ENCODE measurements at regions not wholly inside any gene's neighbourhood (a gene's known extent, or its start where the extent isn't known, plus 50 kb on each side); places are given as distances from the start of the nearest gene placed in this dataset.
"Not testable (repeated sequence)": the region's sequence is repeated elsewhere in the genome, so short reads cannot be mapped to it uniquely, and the experiment has no call there.

DNA sequence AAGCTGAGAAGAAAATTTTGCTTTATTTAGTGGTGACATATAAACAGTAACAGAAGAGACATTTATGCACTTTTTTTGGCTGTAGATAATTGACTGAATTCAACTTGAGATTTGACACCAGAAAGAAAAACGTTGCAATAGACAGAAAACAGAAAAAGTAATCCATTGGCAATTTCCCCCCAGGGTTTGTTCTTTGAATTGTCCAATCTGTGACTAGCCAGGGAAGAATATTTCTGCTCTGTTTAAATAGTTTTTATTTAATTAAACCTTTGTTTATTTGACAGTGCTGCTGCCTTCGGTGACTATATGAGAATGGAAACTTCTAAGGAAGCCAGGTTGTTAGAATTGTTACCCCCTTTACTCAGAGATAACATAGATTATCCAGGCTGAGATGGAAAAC is 210.6 kb downstream of the DEPDC1B start:
- DNase-seq (ENCODE audit: low spot score), result no peak

DNA sequence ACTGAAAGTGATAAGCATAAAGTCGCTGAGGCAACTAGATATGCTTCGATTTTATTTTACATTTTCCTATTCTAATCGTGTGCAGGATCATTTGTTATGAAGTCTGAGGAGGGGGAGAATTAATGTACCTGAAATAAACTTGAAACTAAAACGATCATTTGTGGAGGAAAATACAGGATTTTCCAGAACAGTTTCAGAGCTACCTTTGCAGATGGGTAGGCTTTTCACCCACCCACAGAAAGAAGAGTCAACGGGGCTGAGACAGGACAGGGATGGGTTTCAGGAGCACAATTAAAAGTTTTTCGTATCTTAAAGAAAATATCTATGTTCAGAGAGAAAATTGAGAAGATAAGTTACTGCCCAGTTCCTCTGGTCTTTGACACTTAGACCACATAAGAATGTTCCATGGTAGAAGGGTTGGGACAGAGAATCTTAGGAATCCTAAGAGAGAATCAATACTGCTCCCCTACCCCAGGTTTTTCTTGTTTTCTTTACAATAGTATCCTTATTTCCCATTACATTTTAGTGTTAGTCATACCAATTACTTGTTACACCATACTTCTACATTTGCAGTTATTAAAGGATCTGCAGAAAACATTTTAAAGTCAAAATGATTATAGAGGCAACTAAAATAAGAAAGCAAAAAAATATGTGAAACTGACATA is 211.4 kb downstream of the DEPDC1B start:
- DNase-seq (ENCODE audit: low spot score), result no peak

DNA sequence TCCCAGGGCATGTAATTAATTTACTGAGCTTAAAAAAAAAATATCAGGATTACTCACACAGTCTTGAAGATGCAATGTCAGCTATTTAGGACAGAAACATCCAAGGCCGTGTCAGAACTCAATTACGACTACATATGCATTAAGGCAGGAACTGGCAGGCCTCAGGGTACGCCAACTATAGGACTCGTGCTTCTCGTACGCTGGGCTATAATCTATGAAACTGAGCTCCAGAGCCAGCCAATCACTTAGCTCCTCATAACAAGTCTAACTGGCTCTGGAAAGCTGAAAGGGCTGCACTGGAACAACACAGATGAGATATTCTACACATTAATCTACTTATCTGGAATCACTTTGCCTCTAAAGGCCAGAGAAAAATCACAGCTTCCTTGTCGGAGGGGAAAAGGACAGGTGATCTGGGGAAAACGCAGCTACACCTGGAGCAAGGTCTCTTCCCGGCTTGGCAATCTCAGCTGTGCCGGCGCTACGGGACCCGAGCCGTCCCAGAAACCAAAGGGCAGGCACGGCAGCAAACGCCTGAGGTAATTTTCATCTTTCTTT is 212.0 kb downstream of the DEPDC1B start:
- DNase-seq (ENCODE audit: low spot score), result peak; percentile 66

DNA sequence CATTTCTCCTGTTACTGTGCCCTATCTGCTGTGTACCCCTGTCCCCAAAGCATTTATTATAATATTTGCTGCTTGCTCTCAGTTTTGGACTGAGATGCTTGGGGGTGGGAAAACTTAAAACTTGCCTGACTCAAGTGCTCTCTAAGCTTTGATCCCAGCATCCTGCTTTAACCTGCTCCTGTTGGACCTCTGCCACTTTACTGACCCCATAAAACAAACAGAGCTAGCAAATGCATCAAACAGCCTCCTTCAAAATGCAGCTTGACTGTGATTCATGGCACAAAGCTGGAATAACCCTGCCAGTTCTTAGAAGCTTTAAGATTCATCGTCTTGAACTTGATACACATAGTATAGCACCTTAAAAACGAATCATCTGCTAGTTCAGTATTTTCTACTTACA is 212.5 kb downstream of the DEPDC1B start:
- no peak for DNase-seq (ENCODE audit: low spot score)

DNA sequence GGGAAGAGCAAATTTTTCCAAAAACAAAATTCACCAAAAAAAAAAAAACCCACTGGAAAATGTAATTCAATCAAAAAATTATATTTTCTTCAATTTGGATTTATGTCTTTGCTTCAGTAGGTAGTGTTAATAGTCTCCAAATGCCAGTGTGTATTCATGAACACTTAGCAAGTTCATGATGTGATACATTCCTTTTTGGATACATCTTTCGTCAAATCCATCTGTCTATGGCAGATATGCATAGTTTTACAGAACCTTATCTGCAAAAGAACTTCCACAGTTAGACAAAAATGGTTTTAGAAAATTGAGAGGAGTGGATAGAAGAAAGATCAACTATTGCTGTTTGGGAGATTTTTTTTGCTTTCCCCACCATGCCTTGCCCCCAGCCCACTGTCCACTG is 214.6 kb downstream of the DEPDC1B start:
- DNase-seq (ENCODE audit: low spot score), result no peak

DNA sequence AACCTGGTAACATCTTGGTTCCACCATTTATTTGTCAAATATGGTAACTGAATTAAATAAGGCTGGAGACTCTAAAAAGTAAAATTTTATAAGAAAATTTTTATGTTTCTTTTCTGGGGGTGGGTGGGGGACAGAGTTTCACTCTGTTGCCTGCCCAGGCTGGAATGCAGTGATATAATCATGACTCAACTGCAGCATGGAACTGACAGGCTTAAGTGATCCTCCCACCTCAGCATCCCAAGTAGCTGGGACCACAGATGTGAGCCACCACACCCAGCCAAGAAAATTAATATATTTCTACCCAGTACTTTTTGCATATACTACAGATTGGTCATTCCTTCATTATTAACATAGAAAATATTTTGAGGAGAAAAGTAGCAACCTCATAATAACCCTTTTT is 216.9 kb downstream of the DEPDC1B start:
- no peak for DNase-seq (ENCODE audit: low spot score)

DNA sequence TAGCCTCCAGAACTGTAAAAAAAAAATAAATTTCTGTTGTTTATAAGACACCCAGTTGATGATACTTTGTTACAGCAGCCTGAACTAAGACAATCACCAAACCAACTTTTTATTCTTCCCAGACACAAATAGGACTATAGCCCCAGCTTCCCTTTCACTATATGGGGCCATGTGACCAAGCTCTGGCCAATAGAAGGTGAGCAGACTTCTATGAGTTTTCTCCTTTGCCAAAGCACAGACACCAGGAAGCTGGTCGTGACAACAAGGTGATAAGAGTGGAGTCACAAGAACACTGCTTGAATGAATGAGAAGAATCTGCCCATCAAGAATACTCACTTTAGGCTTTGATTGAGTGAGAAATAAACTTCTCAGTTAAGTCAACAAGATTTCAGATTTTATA is 217.7 kb downstream of the DEPDC1B start:
- no peak for DNase-seq (ENCODE audit: low spot score)

DNA sequence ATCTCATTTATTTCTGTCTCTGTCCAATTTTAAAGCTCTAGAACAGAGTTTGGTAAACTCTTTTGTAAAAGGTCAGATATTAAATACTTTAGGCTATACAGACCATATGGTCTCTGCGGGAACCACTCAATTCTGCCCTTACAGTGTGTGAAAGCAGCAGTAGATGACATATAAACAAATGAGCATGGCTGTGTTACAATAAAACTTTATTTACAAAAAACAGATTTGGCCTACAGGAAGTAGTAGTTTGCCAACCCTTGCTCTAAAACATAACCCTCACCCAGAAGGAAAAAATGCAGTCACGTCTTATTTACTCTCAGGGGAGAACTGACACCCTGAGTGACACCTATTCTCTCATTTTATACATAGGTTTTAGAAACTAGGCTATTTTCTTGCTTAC is 220.4 kb downstream of the DEPDC1B start:
- DNase-seq (ENCODE audit: low spot score), result no peak

DNA sequence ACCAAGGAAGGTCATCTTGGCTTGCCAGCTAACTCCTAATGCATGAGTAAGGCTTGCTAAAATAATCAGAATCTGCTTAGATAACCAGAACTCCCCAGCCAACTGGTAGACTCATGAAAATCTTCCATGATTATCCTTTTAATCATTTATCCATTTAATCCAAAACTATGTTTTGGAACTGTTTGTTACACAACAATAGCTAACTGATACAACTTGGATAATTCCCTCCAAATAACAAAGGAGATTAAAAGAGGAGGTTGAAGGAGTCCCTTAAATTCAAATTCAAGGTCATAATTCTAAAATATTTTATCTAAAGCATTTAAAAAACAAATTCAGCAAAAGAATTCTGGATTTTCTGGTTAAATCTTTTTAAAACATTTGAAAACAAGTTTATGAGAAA is 222.1 kb downstream of the DEPDC1B start:
- no peak for DNase-seq (ENCODE audit: low spot score)

DNA sequence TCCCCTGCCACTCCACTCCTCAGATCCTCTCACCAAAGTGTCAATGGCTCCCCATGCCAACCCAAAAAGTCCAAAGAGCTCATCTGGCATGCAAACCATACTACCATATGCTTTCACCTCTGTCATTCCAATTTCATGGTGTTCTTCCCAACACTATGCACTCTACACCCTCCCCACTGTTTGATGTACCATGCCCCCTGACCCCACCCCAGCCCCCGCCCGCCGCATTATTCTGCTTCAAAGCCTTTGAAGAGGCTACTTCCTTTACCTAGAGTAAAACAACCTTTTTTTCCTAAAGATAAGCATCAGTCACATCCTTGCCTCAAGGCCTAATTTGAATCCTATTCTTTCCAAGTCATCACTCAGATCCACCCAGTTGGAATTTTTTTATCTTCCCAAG is 226.3 kb downstream of the DEPDC1B start:
- DNase-seq (ENCODE audit: low spot score), result no peak

DNA sequence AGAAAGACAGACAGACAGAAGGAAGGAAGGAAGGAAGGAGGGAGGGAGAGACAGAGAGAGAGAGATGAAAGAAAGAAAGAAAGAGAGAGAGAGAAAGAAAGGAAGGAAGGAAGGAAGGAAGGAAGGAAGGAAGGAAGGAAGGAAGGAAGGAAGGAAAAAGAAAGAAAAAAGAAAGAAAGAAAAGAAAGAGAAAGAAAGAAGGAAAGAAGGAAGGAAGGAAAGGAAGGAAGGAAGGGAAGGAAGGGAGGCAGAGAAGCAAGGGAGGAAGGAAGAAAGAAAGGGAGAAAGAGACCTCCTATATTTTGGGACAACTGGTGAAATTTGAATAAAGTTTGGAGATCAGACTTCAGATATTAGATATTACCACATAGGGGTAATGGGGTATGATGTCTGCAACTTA is 226.9 kb downstream of the DEPDC1B start:
- DNase-seq (ENCODE audit: low spot score), result not testable (repeated sequence)

DNA sequence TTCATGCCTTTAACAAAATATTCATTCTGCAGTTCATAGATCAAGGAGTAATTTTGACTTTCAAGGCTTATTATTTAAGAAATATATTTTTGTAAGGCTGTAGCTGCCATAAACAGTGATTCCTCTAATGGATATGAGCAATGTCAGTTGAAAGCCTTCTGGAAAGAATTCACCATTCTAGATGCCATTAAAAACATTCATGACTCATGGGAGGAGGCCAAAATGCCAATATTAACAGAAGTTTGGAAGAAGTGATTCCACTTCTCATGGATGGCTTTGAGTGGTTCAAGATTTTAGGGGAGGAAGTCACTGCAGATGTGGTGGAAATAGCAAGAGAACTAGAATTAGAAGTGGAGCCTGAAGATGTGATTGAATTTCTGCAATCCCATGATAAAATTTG is 229.1 kb downstream of the DEPDC1B start:
- no peak for DNase-seq (ENCODE audit: low spot score)

DNA sequence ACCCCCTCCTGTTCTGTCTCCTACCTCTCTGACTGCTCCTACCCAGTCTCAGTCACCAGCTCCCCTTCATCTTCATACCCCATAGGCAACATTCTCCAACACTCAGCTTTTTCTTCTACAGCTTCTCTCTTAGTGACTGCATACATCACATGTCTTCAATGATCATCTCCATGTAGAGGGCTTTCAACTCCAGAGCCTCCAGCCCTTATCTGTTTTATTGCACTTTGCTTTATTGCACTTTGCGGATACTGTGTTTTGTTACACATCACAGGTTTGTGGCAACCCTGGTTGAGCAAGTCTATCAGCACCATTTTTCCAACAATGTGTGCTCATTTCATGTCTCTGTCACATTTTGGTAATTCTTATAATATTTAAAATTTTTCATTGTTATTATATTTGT is 230.7 kb downstream of the DEPDC1B start:
- no peak for DNase-seq (ENCODE audit: low spot score)

DNA sequence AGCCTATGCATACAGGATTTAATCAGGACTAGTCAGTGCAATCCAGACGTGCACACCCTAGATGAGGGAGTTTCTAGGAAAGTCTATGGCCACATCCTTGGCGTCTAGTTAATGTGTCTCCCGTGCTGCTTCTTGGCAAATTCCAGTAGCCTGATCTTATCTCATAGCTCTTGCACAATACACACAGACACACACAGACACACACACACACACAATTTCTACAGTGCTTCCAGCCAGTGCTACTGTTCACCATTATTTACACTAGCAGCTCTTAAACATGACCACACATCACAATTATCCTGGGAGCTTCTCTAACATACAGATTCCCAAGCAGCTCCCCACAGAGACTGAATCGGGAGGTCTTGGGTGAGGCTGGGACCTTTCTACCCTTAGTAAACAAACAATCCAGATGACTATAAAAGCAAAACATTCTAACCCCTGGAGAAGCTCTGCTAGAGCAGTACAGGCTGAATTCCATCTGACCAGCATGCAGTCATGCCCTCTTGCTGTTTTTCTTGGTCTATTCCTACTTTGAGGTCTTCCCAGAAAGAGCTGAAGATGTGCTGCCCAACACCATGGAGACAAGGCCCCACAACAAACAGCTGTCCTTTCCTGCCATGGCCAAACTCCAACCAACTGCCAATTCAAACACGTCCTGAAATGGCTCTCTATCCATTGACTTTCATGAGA is 236.6 kb downstream of the DEPDC1B start:
- no peak for DNase-seq (ENCODE audit: low spot score)

DNA sequence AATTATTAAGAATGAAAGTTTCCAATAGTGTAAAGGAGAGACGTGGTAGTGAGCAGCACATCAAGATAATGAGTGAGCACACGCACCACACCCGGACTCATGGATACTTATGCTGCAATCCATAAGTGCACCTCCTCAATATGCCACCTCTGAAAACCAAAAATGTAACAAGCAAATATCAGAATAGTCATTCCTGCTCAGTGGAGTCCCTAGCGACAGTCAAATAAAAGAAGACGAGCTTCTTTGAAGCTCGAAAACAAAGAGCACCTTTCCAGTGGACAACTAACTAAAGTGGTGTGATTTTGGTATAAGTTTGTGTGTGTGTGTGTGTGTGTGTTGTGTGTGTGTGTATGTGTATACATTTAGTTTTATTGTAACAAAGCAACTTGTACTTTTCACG is 241.3 kb downstream of the DEPDC1B start:
- DNase-seq (ENCODE audit: low spot score), result no peak

DNA sequence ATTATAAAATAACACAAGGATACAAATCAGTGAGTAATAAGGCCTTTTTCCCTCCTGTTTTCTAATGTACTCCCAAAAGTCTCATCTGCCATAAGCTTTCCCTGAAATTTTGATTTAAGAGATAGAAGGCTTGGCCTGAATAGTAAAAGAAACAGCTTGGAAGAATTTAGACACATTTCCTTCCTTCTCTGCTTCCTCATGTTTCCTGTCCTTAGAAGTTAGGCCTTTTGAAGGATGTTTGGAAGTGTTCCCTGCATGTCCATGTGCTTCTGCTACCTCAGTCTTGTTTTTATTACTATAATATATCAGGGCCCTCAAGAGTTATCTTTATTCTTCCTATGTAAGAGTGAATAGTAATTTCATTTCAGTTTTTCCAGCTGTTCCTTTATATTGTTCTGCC is 242.7 kb downstream of the DEPDC1B start:
- DNase-seq (ENCODE audit: low spot score), result no peak

DNA sequence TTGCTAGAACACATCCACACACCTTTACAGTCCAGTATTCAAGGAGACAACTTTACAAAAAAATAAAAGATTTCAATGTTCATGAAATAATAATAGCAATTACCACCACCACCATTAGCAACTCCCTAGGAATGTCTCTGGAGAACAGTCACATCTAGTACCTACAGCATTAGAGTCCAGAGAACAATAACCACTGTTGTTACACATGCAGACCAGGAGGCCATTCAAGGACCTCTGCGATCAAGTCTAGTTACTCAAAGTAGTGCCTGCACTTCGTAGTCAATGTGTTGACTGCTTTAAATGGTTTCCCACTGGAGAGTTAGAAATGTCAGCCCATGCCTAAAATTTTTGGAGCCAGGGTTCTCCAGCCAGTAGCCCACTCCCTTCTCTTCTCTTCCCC is 244.4 kb downstream of the DEPDC1B start:
- DNase-seq (ENCODE audit: low spot score), result no peak

DNA sequence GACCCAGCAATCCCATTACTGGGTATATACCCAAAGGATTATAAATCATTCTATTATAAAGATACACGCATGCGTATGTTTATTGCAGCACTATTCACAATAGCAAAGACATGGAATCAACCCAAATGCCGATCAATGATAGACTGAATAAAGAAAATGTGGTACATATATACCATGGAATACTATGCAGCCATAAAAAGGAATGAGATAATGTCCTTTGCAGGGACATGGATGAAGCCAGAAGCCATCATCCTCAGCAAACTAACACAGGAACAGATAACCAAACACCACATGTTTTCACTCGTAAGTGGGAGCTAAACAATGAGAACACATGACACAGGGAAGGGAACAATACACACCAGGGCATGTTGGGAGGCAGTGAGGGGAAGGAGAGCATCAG is 245.7 kb downstream of the DEPDC1B start:
- not testable (repeated sequence) for DNase-seq (ENCODE audit: low spot score)

DNA sequence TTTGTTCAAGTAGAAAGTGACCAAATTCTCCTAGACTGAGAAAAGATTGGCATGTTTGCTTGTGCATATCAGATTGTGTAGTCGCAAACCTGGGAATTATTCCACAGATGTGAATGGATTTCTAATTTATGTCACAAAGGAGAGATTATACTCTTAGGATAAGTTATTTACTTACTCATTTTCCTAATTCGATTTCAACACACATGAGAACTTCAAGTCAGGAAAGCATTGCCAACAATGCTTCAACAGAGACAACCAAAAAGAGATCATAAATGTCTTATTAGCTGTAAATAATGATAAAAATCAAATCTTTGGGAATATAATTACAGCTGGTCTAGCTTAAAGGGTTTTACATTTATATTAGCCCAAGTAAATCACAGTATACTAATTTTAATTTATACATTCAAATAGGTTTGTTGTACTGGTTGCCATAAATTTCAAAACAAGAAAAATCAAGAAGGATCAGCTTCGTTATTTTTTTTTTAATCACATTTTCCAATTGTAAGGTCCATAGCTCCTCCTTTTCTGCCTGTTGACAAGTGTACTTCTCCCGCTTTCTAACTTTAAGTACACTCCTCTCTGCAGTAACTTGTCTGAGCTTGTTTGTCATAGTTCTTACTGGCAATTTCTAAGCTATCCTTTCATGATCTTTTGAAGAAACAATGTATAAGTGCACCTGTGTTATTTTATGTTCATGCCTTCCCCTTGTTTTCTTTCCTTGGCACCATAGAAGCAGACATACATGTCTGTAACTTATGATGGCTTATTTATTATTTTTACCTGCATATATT is 246.6 kb downstream of the DEPDC1B start:
- DNase-seq (ENCODE audit: low spot score), result no peak

DNA sequence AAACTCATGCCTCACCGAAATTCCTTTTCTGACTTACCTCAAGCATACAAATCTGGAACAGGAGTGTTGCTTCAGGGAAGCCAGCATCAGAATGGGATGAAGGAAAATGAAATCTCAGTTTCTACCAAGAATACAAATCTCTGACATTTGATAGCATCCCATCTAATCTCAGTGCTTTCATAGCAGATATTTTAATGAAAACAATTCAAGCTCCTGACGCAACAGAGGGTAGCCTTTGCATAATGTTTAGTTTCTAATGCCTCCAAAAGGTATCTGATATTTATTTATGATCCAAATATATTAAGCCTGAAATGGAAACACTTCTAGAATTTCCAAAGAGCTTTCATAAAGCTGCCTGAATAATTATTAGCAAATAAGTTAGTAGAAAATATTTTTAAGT is 251.4 kb downstream of the DEPDC1B start:
- no peak for DNase-seq (ENCODE audit: low spot score)

DNA sequence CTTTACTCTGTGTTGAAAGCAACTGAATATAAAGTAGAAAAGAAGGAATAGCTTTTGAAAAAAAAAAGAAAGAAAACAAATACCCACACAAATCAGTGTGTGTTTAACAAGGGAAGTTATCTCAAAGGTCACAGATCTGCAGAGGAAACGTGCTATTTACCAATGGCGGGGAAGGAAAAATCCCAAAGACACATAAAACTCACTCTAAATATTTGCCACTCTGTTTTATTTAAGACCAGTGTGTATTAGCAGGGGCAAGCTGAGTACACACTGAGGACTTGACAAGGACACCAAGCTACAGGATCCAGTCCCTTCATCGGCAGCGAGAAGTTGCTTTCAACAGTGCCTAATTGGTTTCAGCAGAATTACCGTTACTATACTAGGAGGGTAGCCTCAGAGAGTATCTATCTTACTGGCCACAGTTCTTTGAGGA is 252.5 kb downstream of the DEPDC1B start:
- DNase-seq (ENCODE audit: low spot score), result no peak

DNA sequence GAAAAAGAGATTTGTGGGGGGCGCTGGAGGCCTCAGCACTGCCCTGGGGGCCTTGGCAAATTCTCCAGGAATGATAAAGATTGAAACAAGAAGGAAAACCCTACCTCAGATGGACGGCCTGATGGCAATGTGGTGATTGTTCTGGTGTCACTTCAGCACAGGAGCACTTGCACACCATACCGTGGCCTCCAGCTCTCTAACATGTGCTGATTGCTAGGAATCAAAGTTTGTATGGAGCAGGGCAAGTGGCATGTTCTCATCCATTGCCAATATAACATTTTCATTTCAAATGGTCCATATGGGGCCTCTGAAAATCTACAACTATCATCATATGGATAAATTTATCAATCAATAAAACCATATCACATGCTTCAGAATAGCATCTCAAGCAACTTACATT is 253.0 kb downstream of the DEPDC1B start:
- no peak for DNase-seq (ENCODE audit: low spot score)

DNA sequence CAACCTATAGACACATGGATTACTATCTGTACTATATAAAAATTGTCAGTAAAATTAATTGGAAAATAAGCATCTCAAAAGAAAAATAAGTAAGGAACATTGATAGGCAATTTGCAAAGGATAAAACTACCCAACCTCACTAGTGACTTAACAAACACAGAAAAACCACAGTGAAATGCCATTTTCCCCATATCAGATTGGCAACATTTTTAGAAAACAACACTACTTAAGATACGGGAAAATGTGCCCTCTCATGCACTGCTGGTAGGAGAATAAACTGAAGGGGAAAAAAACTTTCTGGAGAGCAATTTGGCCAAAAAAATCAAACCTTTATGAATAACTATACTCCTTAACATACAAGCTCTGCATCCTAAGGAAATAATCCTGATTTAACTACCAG is 254.0 kb downstream of the DEPDC1B start:
- DNase-seq (ENCODE audit: low spot score), result no peak
